ENCODE measurements at regions not wholly inside any gene's neighbourhood (a gene's known extent, or its start where the extent isn't known, plus 50 kb on each side); places are given as distances from the start of the nearest gene placed in this dataset.

- no peak for TF ChIP-seq CBX8 (IDR thresholded peaks at IDR 0.05; ENCODE audit: borderline replicate concordance, extremely low read depth, low read depth, low read length, poor library complexity, severe bottlenecking)
- no peak for TF ChIP-seq ZNF174 (CRISPR knock-in tag; IDR thresholded peaks at IDR 0.05)
- no peak for TF ChIP-seq EP400 (IDR thresholded peaks at IDR 0.05)
- TF ChIP-seq JUND (IDR thresholded peaks at IDR 0.05; ENCODE audit: borderline replicate concordance, low read depth, low read length), result no peak
- no peak for TF ChIP-seq JUND (tag; IDR thresholded peaks at IDR 0.05; ENCODE audit: borderline replicate concordance, low read depth, low read length)
- TF ChIP-seq POU5F1 (IDR thresholded peaks at IDR 0.05; ENCODE audit: borderline replicate concordance, low read depth, low read length, partially characterized antibody), result no peak
- no peak for TF ChIP-seq ATF4 (CRISPR knock-in tag; IDR thresholded peaks at IDR 0.05)
- no peak for TF ChIP-seq NFE2L1 (tag; IDR thresholded peaks at IDR 0.05; ENCODE audit: borderline replicate concordance, low read depth)
- no peak for TF ChIP-seq C11orf30 (IDR thresholded peaks at IDR 0.05; ENCODE audit: low read depth)
- no peak for TF ChIP-seq CAMTA2 (CRISPR knock-in tag; conservative IDR thresholded peaks at IDR 0.05)
- TF ChIP-seq TFAP4 (CRISPR knock-in tag; IDR thresholded peaks at IDR 0.05; ENCODE audit: borderline replicate concordance), result no peak
- no peak for TF ChIP-seq ZNF584 (CRISPR knock-in tag; IDR thresholded peaks at IDR 0.05; ENCODE audit: low read depth)
Measured at GRCh38 chr3:27628026-27628750, 93.9 kb downstream of the EOMES start (continued).
